ENCODE measurements at regions not wholly inside any gene's neighbourhood (a gene's known extent, or its start where the extent isn't known, plus 50 kb on each side); places are given as distances from the start of the nearest gene placed in this dataset.
"Not testable (repeated sequence)": the region's sequence is repeated elsewhere in the genome, so short reads cannot be mapped to it uniquely, and the experiment has no call there.

DNA sequence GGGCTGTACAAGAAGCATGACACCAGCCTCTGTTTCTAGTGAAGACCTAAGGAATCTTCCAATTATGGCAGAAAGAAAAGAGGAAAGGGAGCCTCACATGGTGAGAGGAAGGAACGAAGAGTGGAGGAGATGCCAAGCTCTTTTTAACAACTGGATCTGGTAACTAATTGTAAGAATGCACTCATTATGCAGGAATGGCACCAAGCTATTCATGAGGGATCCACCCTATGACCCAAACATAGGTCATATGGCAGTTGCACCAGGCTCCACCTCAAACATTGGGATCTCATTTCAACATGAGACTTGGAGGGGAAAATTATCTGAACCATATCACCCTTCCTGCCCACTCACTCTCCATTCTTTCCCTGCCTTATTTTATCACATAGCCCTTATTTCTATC is 496.0 kb upstream of the SPTLC3 start:
- DNase-seq = no peak

DNA sequence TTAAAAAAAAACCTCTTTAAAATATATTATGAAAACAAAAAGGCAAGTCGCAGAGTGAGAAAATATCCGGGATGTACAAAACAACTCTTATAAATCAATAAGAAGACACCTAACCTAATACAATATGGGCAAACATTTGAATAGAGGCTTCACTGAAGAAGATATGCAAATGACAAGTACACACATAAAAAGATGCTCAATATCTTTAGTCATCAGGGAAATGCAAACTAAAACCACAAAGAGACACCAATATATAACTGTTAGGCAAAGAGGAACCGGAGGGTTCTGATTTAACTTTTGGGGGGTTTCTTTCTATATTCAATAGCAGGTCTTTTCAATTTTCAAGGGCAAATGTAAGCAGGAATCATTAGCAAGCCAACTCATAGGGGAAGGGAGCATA is 480.7 kb upstream of the SPTLC3 start:
- DNase-seq = no peak

DNA sequence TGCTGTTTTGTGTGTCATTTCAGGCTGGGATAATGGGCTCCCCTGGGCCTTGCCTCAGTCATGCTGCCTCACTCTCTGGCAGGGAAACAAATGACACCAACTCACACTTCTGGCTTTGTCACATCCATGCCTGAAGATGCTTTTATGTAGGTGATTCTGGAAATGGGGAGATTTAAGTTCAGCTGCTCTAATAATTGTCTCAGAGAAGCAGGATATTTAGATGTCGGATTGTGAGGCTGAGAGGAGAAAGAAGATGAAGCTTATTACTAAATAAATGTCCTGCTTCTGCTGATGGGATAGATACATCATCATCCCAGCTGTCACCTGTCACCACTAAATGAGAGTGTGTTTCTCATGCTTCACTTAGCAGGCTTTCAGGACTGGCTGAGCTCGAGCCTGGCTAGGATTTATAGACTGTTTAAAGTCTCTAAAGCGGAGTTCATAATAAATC is 480.2 kb upstream of the SPTLC3 start:
- DNase-seq = peak; percentile 81

DNA sequence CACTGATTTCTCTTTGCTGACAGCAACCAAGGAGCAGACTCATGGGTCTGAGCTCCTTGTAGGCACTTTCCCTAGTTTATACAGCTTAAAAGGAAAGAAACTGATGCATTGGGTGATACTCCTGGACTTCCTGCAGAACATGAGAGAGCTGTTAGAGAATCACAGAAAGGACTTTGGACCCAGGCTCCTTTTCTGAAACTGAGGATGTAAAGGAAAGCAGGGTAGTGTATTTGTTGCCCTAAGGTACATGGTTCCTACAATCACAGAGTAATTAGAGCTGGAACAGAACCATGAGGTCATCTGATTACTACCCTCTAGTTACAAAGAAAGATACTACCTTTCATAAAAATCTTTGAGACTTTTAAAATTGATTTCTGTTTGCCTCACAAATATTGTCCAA is 477.1 kb upstream of the SPTLC3 start:
- no peak for DNase-seq

DNA sequence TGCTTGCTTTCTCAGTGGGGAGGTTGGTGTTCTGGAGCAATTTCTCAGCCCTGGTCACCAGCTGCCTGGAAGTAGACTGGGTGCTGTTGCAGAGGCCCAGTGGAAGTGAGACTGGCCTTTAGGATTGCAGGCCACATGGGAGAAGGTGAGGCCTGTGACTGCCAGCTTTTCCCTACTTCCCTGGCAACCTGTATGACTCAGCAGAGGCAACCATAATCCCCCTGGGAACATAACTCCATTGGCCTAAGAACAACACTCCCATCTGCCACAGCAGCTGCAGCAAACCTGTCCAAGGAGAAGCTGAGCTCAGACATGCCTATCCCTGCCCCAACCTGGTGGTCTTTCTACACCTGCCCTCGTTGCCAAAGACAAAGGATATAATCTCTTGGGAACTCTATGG is 473.5 kb upstream of the SPTLC3 start:
- no peak for DNase-seq

DNA sequence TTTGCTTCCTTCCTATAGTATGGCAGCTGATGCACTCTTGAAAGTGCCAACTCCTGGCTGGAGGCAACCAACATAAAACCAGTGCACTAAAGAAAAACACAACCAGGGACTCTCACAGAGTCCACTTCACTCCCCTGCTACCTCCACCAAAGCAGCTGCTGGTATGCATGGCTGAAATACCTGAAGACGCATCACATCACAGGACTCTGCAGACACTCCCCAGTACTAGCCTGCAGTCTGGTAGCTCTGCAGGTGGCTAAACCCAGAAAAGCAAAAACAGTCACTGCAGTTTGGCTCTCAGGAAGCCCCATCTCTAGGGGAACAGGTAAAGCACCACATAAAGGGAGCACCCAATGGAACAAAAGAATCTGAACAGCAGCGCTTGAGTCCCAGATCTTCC is 473.0 kb upstream of the SPTLC3 start:
- no peak for DNase-seq

DNA sequence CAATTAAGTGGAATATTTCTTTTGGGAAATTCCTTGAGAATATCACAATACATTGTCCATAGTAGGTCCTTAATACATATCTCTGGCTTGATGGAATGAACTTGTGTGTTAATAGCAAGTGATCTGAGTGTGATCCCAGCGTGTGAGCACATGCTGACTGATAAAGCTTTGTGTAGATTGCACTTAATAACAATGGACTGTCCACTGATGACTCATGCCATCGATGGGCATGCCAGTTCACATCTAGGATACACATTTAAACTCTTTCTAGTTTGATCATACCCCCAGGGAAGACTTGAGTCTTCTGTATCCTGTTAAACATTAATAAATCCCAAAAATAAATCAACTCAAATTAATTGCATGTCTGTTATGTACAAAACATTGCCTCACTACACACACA is 454.3 kb upstream of the SPTLC3 start:
- no peak for DNase-seq

DNA sequence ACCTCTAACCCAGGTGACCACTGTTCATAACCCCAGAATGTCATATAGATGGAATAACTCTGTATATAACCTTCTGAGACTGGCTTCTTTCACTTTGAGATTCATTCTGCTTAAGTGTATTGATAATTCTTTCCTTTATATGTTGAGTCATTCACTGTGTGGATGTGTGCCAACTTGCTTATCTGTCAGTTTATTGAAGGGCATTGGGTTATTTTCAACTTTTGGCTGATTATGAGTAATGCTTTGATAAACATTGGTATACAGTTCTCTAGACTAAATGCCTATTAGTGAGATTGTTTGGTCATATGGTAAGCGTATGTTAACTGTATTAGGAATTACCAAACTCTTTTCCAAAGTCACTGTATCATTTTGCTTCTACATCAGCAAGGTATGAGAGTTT is 453.4 kb upstream of the SPTLC3 start:
- no peak for DNase-seq

DNA sequence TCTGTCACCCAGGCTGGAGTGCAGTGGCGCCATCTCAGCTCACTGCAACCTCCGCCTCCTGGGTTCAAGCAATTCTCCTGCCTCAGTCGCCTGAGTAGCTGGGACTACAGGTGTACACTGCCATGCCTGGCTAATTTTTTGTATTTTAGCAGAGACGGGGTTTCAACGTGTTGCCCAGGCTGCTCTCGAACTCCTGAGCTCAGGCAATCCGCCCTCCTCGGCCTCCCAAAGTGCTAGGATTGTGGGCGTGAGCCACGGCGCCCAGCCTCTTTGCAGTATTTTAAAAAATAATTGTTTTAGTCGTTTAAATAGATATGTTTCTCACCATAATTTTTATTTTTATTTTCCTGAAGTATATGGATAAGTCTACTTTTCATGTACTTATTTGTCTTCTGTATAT is 452.9 kb upstream of the SPTLC3 start:
- DNase-seq = not testable (repeated sequence)

DNA sequence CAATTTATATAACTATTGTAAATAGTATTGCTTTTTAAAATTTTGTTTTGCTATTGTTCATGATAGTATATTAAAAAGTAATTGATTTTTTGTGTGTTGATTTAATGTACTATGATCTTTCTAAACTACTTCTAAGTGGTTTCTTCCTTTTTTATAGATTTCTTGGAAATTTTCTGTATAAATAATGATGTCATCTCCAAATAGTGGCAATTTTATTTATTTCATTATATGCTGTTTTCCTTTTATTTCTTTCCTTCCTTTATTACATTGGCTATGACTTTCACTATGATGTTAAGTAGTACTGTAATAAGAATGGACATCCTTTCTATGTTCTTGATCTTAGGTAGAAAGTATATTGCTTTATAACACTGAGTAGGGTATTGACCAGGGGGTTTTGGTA is 451.5 kb upstream of the SPTLC3 start:
- DNase-seq = no peak

DNA sequence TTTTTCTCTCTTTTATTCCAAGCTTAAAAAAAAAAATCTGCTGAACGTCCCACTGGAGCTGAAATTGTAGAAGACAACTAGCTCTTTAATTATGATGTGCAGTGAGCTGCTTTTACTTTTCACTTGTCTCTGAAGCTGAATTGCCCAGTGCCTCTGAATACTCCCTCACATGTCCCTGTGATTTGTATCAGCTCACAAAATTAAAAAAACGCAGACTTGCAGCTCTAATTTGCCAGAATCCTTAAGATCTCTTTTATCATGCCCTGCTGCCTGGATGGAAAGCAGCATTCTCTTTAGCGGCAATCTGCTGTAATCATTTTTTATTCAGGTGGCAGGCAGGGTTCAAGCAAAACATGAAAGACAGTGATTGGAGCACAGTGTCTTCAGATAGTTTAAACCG is 443.8 kb upstream of the SPTLC3 start:
- DNase-seq = no peak

DNA sequence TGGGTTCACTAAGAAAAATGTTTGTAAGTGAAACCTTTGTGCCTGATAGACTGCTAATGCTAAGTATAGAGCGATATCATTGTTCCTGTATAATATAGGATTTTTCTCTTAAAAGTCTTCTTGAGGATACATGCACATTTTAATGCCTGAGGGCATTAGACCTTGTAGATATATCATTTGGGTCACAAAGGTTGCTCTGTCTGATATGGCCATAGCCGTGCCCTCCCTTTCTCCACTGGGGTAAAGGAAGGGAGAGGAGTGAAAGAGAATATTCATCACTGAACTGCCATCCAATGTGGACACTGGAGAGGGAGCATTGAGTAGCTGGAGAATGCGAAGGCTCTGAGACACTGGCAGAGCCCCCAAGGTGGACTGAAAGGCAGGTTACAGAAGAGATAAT is 442.2 kb upstream of the SPTLC3 start:
- DNase-seq = no peak

DNA sequence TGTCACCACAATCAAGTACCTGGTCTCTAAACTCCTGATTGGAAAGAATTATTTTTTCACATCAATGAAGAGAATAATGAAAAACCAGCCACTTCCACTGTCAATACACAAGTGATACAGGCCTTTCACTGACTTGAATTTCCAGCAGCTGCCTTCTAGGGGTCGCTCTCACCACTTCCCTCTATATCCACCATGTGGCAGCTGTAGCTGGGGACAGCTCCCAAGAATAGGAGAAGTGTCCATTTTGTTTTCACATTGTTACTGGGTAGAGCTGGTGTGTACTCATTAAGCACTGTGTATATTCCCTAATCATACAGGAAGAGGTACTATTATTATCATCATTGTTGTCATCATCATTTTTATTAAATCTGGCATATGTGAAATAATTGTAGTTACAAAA is 438.4 kb upstream of the SPTLC3 start:
- DNase-seq = peak; percentile 53

DNA sequence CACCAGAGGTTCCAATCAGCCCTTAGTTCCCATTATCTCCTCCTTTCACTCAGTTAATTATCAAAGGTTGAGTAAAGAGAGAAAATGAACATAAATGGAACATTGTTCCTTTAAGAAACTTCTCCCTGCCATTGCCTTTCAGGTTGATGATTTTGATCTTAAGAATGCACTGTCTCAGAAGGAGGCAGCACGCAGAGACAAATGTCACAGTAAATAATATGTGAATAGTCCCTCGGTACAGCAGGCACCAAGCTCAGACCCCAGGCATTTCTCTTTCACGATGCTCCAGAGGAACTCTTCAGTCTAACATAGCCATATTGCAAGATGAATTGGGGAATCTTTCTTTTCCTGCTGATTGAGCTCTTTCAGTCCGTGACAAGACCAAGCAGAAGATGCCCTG is 435.3 kb upstream of the SPTLC3 start:
- DNase-seq = no peak

DNA sequence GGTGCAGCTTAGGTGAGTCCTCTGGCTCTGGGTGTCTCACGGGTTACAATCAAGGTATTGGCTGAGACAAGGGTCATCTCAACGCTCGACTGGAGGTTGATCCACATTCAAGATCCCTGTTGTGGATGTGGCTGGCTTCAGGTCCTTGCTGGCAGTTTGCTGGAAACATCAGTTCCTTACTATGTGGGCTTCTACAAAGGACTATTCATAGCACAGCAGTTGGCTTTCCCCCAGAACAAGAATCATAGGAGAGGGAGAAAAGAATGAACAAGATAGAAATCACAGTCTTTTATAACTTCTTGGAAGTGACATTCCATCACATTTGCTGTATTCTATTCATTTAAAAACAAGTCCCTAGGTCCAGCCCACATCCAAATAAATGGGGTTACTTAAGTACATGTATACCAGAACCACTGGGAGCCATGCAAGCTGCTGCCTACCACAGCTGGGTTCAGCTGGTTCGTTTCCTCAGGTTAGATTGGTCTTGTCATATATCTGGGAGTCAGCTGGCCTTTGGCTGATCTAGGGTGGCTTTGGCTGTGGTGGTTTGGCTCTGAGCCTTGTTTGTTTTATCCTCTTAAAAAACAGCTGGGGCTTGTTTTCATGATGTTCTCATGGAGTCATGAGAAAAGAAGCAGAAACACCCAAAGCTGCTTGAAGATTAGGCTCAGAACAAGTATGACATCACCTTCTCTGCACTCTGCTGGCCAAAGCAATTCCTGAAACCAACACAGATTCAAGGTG is 433.2 kb upstream of the SPTLC3 start:
- DNase-seq = peak; percentile 48

DNA sequence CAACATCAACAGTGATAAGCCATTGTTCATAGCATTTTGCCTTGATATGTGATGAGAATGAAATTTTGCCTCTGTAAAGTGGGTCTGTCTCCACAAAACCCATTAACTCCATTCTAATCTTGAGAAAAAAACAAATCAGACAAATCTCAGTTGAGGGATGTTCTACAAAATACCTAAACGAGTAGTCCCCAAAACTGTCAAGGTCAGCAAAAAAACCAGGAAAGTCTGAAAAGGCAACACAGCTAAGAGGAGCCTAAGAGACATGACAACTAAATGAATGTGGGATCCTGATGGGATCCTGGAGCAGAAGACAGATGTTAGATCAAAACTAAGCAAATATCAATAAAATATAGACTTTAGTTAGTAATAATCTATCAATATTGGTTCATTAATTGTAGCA is 431.6 kb upstream of the SPTLC3 start:
- DNase-seq = no peak

DNA sequence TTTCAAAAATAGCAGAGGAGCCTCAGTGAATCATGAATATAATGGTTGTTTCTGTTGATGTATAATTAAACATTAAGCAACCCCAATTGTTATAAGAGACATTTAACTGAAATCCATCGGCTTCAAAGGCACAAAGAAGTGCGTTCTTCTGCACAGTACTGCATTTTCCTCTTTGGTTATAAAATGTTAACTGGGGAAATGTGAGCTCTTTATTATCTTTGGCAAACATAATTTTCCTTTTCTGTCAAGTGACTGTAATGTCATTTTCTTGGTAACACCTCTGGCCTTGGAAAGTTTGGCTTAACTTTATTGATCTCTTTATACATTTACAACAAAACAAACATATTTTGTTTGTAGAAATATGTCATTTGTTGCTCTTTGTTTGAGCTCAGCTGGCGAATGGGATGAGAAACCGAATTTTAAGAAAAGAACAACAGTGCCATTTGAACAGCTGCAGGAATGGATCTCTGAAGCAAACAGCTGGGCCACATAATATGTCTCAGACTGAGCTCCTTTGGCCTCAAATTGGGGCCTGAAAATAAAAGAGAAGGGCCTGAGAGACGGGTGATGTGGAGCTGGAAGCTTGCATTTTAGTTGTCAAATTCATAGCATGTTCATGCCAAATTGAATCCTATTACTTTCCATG is 427.0 kb upstream of the SPTLC3 start:
- DNase-seq = peak; percentile 35

DNA sequence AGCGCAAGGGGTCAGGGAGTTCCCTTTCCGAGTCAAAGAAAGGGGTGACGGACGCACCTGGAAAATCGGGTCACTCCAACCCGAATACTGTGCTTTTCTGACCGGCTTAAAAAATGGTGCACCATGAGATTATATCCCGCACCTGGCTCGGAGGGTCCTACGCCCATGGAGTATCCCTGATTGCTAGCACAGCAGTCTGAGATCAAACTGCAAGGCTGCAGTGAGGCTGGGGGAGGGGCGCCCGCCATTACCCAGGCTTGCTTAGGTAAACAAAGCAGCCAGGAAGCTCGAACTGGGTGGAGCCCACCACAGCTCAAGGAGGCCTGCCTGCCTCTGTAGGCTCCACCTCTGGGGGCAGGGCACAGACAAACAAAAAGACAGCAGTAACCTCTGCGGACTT is 426.1 kb upstream of the SPTLC3 start:
- not testable (repeated sequence) for DNase-seq

DNA sequence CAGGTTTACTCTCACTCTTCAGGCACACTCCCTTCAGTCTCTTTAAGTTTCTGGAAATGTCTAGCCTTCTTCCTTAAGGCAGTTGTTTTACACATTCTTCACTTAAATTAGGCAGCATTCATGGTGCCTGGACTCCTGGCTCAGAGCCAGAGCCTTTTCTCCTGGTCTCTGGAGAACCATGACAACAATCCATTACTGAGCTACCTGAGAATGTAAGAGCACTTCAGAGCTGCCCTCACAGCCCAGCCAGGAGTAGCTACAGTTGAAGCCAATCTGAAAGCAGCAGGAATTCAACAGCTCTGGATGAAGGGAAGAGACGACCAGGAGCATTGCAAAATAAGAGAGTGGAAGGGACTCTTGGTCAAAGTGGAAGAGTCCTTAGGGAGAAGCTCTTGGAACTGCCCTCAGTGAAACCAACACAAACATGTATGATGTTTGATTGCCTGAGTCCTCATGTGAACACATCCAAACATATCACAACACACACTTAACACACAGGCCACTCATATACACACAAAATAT is 416.8 kb upstream of the SPTLC3 start:
- DNase-seq = peak; percentile 23

DNA sequence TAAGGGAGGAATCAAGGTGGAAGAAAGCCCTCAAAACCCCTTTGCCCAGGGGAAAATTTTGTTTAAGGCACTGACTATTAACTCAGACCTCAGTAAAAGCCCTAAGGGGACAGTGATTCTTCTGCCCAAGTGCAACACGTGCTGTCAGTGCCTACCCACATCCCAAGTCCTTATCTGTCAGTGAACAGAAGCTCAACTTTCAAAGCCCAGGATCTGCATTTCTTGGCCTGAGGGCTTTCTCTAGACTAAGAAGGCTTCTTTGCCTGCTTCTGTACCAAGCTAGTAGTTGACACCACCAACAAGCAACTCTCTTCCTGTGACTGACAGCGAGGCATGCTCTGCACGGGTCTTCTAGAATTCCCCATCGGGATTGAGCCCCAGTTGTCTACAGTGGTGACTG is 416.0 kb upstream of the SPTLC3 start:
- DNase-seq = no peak

DNA sequence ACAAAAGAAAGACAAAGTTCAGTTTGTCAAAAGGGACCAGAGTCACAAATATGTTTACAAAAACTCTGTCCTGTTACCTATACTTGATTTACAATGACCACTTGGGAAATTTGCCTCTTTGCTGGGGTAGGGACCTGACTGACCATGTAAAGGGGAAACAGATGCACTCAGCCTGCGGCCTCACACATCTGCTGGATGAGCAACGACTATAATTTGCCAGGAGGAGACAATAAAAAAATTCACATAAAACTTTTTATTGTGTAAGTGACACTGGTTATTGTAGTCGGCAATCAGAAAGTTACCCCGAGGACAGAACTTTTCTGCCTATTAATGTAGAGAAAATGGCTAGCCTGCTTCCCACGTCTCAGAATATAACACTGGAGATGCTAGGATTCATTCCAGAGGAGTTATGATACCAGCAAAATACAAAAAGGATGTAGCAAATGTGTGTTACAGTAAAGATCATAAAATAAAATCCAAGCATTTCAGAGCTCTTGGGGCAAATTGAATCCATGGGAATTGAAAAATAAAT is 415.4 kb upstream of the SPTLC3 start:
- no peak for DNase-seq

DNA sequence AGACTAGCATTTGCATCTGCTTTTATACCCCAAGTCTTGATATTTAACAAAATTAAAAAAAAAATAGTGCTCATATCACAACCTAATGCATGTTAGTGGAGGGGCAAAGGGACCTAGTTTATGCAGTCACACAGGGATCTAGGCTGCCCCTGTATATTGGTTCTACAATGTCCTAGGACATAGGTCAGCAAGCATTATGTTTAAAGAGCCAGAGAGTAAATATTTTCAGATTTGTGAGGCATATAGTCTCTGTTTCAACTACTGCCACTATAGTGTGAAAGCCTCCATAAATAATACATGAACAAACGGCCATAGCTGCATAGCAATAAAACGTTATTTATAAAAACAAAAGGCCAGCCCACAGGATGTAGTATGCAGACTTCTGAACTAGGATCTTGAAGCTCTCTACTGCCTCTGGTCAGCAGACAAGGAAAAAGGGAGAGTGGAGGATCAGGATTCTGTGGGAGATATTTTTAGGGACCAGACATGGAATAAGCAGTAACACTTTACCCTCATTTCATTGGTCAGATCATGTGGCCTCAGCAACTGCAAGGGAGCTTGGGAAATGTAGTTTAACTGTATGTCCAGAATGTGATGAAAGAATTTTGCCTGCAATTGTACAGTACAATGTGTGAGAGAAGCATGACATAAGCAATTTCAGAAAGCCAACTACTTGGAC is 414.2 kb upstream of the SPTLC3 start:
- DNase-seq = peak; percentile 53

DNA sequence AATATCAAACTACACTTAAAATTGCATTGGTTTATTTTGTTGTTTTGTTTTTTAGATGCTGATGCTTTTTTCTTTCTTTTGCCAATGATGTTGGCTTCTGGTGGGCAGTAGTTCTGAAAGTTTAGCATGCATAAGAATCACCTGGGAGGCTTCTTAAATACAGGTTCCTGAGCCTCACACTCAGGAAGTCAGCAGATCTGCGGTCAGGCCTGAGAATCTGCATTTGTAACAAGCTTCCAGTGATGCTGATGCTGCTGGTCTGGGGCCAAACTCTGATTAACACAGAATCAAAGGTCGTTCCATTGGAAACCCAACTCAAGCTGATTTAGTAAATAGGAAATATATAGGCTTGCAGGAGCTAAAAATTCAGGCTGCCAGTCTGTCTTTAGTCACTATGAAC is 412.9 kb upstream of the SPTLC3 start:
- DNase-seq = no peak

DNA sequence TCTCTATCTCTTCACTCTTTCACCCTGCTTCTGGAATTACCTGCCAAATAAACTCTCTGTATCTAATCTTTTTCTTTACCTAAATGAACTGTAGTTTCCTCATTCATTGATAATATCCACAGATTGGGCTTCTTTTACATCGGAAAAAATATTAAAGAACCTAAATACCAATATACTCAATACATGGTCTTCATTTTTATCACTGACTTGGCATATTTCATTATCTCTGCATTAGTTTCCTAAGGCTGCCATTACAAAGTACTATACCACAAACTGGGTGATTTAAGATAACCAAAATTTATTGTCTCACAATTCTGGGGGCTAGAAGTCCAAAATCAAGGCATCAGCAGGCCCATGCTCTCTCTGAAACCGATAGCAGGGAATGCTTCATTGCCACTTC is 411.9 kb upstream of the SPTLC3 start:
- DNase-seq = no peak

Measured in eye (tissue), 1 donor.